ENCODE measurements at regions not wholly inside any gene's neighbourhood (a gene's known extent, or its start where the extent isn't known, plus 50 kb on each side); places are given as distances from the start of the nearest gene placed in this dataset.

GRCh38 chrX:150308041-150308440, 55.1 kb upstream of the MAMLD1 start:
- TF ChIP-seq, protein P1, sequence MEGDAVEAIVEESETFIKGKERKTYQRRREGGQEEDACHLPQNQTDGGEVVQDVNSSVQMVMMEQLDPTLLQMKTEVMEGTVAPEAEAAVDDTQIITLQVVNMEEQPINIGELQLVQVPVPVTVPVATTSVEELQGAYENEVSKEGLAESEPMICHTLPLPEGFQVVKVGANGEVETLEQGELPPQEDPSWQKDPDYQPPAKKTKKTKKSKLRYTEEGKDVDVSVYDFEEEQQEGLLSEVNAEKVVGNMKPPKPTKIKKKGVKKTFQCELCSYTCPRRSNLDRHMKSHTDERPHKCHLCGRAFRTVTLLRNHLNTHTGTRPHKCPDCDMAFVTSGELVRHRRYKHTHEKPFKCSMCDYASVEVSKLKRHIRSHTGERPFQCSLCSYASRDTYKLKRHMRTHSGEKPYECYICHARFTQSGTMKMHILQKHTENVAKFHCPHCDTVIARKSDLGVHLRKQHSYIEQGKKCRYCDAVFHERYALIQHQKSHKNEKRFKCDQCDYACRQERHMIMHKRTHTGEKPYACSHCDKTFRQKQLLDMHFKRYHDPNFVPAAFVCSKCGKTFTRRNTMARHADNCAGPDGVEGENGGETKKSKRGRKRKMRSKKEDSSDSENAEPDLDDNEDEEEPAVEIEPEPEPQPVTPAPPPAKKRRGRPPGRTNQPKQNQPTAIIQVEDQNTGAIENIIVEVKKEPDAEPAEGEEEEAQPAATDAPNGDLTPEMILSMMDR (IDR thresholded peaks at IDR 0.05; ENCODE audit: insufficient read depth, low read length) = no peak
- no peak for TF ChIP-seq POLR2AphosphoS5 (IDR thresholded peaks at IDR 0.05; ENCODE audit: low read depth)
- no peak for TF ChIP-seq SPI1 (IDR thresholded peaks at IDR 0.05; ENCODE audit: borderline replicate concordance, low read depth)
- TF ChIP-seq, protein P2, sequence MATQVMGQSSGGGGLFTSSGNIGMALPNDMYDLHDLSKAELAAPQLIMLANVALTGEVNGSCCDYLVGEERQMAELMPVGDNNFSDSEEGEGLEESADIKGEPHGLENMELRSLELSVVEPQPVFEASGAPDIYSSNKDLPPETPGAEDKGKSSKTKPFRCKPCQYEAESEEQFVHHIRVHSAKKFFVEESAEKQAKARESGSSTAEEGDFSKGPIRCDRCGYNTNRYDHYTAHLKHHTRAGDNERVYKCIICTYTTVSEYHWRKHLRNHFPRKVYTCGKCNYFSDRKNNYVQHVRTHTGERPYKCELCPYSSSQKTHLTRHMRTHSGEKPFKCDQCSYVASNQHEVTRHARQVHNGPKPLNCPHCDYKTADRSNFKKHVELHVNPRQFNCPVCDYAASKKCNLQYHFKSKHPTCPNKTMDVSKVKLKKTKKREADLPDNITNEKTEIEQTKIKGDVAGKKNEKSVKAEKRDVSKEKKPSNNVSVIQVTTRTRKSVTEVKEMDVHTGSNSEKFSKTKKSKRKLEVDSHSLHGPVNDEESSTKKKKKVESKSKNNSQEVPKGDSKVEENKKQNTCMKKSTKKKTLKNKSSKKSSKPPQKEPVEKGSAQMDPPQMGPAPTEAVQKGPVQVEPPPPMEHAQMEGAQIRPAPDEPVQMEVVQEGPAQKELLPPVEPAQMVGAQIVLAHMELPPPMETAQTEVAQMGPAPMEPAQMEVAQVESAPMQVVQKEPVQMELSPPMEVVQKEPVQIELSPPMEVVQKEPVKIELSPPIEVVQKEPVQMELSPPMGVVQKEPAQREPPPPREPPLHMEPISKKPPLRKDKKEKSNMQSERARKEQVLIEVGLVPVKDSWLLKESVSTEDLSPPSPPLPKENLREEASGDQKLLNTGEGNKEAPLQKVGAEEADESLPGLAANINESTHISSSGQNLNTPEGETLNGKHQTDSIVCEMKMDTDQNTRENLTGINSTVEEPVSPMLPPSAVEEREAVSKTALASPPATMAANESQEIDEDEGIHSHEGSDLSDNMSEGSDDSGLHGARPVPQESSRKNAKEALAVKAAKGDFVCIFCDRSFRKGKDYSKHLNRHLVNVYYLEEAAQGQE (IDR thresholded peaks at IDR 0.05; ENCODE audit: insufficient replicate concordance, low read depth) = no peak
- TF ChIP-seq GABPA (IDR thresholded peaks at IDR 0.05; ENCODE audit: low read depth) = no peak
